NCI-H146 treated with DMSO at 0.1 percent for 48 hours (cell line): ENCODE measurements at regions not wholly inside any gene's neighbourhood (a gene's known extent, or its start where the extent isn't known, plus 50 kb on each side); places are given as distances from the start of the nearest gene placed in this dataset.
"Not testable (repeated sequence)": the region's sequence is repeated elsewhere in the genome, so short reads cannot be mapped to it uniquely, and the experiment has no call there.

ENCODE experiments used
- DNase-seq: peaks from one replicate; lab custom pipeline; 2025; ENCODE audit not compliant: unreplicated experiment; lab: John Stamatoyannopoulos, UW

DNA sequence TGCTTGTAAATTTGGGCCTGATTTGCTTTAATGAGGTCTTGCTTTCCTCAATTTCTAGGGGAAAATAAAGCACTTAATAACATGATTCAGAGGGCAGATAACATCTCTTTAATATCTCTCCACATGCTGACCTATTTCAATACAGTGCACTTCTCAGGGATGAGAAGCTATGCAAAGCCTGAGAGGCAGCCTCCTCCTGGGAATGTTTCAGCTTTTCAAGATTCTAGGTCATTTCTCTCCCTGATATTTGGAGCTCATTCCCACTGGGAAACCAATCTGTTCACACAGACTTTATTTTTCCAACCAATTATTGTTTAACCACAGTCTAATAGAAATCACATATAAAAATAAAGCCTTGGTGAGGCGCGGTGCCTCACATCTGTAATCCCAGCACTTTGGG lies 67.0 kb upstream of the LSAMP start:
- DNase-seq = no peak

DNA sequence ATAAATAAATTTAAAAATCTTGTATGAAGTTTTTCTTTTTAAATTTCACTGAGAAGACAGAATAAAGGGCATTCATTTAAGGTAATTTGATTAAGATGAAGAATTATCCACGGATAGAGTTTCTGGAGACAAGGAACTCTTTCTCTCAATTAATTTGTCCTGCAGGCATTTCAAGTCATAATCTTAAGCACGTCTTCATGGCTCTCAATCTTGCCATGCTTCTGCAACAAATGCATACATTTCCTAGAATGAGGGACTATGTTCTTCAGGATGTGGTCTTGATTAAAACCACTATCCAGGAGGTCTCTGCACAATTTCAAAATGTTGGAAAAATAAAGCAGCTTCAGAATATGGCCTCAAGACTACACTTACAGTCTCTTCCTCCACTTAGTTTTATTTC lies 67.6 kb upstream of the LSAMP start:
- no peak for DNase-seq

- no peak for DNase-seq
Measured at GRCh38 chr3:116515973-116516372, 70.7 kb upstream of the LSAMP start.

GRCh38 chr3:116517308-116517707 lies 72.0 kb upstream of the LSAMP start:
- no peak for DNase-seq

DNA sequence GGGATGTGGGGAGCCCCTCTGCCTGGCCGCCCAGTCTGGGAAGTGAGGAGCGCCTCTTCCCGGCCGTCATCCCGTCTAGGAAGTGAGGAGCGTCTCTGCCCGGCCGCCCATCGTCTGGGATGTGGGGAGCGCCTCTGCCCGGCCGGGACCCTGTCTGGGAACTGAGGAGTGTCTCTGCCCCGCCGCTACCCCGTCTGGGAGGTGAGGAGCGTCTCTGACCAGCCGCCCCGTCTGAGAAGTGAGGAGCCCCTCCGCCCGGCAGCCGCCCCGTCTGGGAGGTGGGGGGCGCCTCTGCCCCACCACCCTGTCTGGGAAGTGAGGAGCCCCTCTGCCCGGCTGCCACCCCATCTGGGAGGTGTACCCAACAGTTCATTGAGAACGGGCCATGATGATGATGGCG lies 73.8 kb upstream of the LSAMP start:
- DNase-seq = not testable (repeated sequence)

- not testable (repeated sequence) for DNase-seq
Measured at GRCh38 chr3:116519823-116520222, 74.5 kb upstream of the LSAMP start.

- DNase-seq = no peak
Measured at GRCh38 chr3:116524453-116525210, 79.3 kb upstream of the LSAMP start.

- no peak for DNase-seq
Measured at GRCh38 chr3:116552246-116552645, 107.0 kb upstream of the LSAMP start.

GRCh38 chr3:116553355-116553754 lies 108.1 kb upstream of the LSAMP start:
- no peak for DNase-seq

GRCh38 chr3:116561529-116561928 lies 116.2 kb upstream of the LSAMP start:
- DNase-seq = no peak

GRCh38 chr3:116563351-116563750 lies 118.1 kb upstream of the LSAMP start:
- DNase-seq = no peak

- DNase-seq = no peak
Measured at GRCh38 chr3:116566478-116566960, 121.2 kb upstream of the LSAMP start.

DNA sequence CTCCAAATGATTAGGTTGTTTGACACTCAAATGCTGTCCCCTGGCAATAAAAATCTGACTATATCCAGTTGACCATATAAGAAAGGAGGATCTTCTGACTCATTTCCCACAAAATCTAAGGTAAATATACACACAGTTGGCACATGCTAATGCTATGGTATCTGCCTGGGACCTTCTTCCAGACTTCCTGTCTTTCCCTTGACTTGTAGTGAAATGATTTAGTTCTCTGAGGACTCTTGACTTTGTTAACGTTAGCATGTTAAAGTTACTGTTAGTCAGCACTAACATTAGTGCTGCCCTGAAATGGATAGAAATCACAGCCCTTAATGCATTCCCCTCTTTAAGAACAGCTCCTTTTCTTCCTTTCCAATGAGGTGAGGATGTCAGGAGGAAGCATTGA lies 124.3 kb upstream of the LSAMP start:
- DNase-seq = no peak

DNA sequence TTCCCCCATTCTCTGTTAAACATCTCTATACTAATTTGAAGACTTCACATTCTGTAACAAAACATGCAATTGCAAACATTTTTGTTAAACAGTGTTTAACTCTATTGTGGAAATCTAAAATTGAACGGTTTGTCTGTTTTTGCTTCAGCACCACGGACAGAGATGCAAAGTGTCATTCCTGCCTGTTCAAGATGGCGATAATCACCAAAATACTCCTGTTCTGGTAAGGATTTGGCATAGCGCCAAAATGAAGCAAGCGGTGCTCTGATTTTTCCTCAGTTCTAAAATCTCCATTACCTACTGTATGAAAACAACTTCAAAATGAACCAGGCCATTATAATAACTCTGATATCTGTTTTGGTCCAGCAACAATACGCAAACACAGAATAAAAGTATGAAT lies 129.7 kb upstream of the TUSC7 start:
- no peak for DNase-seq

- DNase-seq = no peak
Measured at GRCh38 chr3:116586285-116586944, 123.2 kb upstream of the TUSC7 start.

GRCh38 chr3:116591236-116591635 lies 118.3 kb upstream of the TUSC7 start:
- DNase-seq = no peak

GRCh38 chr3:116601206-116601605 lies 108.4 kb upstream of the TUSC7 start:
- no peak for DNase-seq

DNA sequence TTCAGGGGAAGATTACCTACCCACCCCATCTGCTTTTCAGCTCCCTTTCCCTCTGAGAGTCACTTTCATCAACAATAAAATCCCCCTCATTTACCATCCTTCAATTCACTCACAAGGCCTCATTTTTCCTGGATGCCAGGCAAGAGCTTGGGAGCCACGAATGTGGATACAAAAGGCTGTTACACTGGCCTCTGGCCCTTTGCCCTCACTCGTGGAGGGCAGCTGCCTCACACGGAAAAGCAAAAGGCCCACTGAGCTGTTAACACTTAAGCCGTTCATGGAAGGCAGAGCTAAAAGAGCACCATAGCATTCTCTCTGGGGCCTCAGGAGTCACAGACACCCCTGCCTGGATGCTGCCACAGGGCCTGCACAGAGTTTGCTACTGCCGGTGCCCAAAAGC lies 102.4 kb upstream of the TUSC7 start:
- DNase-seq = no peak

DNA sequence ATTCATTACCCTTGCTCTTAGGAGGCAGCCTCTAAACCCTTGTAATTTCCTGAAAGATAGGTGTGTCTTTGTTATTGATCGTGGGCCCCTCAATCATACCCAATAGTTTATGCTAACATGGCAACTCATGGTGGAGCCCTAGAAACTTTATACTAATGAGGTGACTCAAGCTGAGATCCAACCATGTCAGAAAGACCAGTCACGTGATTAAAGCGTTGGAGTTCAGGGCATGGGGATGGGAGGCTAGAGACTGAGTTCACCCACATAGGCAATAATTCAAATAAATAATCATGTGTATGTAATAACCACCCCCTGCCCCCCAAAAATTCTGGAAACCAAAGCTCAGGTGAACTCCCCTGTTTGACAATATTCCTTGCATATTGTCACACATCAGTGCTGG lies 99.5 kb upstream of the TUSC7 start:
- DNase-seq = no peak

- DNase-seq = peak; percentile 5
Measured at GRCh38 chr3:116614795-116615362, 94.7 kb upstream of the TUSC7 start.

GRCh38 chr3:116618138-116618537 lies 91.4 kb upstream of the TUSC7 start:
- no peak for DNase-seq

DNA sequence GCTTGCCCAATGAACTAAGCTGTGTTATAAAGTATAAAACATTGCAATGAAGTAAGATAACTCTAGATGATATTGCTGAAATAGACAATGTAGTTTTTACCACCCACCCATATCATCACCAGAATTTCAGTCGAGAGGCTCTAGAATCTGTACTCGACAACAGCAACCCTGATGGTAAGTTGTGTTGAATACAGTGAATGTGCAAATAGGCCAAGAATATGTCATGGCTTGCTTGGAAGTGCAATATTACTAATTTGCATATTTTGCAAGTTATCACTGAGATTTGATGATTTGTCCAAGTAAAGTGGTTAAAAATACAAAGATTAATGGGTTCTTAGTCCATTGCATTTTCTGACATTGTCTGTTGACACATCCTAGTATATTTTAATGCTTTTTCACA lies 90.6 kb upstream of the TUSC7 start:
- no peak for DNase-seq
